ENCODE measurements at regions not wholly inside any gene's neighbourhood (a gene's known extent, or its start where the extent isn't known, plus 50 kb on each side); places are given as distances from the start of the nearest gene placed in this dataset.

DNA sequence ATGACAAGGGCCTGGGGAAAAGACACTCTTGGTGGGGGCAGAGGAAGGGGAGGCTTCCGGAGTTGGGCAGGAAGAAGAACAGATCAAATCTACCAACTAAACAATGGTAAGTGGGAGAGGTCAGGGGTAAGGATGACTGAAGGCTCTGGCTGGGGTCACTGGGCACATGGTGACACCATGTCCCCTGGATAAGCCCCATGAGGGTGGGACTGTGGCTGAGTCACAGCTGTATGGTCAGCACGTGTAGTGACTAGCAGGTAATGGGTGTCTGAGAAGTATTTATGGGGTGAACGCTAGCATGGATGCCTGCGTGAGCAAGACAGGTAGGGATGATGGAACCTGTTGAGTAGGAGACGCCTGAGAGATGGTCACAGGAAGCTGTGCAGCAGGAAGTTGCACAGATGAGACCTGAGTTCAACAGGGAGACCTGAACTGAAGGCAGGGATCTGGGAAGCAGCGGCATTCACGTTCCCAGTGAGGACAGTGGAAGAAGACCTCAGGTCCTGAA lies 64.5 kb upstream of the SNX9 start:
- H3K4me1 ChIP-seq (ENCODE audit: insufficient read depth, low read length), result peaks cover 32% of the 10 kb centered on the region
- no peak for FAIRE-seq

DNA sequence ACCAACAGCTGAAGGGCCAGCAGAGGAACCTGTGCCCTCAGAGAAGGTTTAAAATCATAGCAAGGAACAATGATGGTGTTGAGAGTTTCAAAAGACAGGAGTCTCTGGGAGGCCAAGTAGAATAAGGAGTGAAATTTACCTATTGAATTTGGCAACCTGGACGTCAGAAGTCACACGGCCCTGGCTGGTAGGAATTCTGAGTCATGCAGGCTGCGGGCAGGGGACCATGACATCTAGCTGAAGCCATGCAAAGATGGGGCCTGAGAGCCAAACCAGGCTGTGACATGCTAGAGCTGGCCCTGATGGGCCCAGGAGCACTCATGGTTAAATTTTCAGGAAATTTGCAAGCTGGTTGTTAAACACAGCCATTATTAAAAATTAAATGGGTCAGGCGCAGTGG lies 64.0 kb upstream of the SNX9 start:
- no peak overlapping the region for H3K4me2 ChIP-seq (ENCODE audit: low read length)
- Mint-ChIP-seq H3K27me3 (ENCODE audit: low read depth, unreplicated experiment) (peaks cover 2% of the 10 kb centered on the region), H3K36me3 (ENCODE audit: low read depth, unreplicated experiment) (no peaks in the 10 kb centered on the region), H3K4me1 (ENCODE audit: low read depth, unreplicated experiment) (peaks cover 45% of the 10 kb centered on the region), H3K4me3 (ENCODE audit: unreplicated experiment) (no peak overlapping the region), H3K9me3 (ENCODE audit: unreplicated experiment) (peaks cover 4% of the 10 kb centered on the region), H3K27ac (ENCODE audit: unreplicated experiment) (no peak overlapping the region)
- peaks cover 37% of the 10 kb centered on the region for H3K4me1 ChIP-seq (ENCODE audit: insufficient read depth, low read length)
- no peaks in the 10 kb centered on the region for H4K20me1 ChIP-seq (ENCODE audit: insufficient read depth, low read length)
- H3K4me3 ChIP-seq (ENCODE audit: insufficient read depth, low read depth, low read length), result no peak overlapping the region
- no peak overlapping the region for H3K9ac ChIP-seq (ENCODE audit: low read length)
- FAIRE-seq (no peak), DNase-seq (ENCODE audit: low read depth) (no peak)
- no peaks in the 10 kb centered on the region for H3K79me2 ChIP-seq (ENCODE audit: insufficient read depth, low read length)
- H3K36me3 ChIP-seq (ENCODE audit: insufficient read depth, low read length), result no peaks in the 10 kb centered on the region
- H2AFZ ChIP-seq (ENCODE audit: low read depth, low read length), result no peak overlapping the region
- no peaks in the 10 kb centered on the region for H3K9me3 ChIP-seq (ENCODE audit: insufficient read depth, low read depth, low read length)
- no peak overlapping the region for H3K27ac ChIP-seq (ENCODE audit: low read depth, low read length)
- TF ChIP-seq, protein P1, sequence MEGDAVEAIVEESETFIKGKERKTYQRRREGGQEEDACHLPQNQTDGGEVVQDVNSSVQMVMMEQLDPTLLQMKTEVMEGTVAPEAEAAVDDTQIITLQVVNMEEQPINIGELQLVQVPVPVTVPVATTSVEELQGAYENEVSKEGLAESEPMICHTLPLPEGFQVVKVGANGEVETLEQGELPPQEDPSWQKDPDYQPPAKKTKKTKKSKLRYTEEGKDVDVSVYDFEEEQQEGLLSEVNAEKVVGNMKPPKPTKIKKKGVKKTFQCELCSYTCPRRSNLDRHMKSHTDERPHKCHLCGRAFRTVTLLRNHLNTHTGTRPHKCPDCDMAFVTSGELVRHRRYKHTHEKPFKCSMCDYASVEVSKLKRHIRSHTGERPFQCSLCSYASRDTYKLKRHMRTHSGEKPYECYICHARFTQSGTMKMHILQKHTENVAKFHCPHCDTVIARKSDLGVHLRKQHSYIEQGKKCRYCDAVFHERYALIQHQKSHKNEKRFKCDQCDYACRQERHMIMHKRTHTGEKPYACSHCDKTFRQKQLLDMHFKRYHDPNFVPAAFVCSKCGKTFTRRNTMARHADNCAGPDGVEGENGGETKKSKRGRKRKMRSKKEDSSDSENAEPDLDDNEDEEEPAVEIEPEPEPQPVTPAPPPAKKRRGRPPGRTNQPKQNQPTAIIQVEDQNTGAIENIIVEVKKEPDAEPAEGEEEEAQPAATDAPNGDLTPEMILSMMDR (IDR thresholded peaks at IDR 0.05; ENCODE audit: insufficient read depth, low read depth, low read length), result no peak
- TF ChIP-seq EZH2 (IDR thresholded peaks at IDR 0.05; ENCODE audit: insufficient read depth, low read length), result no peak
- no peaks in the 10 kb centered on the region for H3K27me3 ChIP-seq (ENCODE audit: insufficient read depth, low read length)

More for the DNA sequence above, 64.5 kb upstream of the SNX9 start:
- no peak overlapping the region for H3K4me2 ChIP-seq (ENCODE audit: low read length)
- Mint-ChIP-seq H3K27ac (ENCODE audit: unreplicated experiment) (no peak overlapping the region), H3K4me3 (ENCODE audit: unreplicated experiment) (no peak overlapping the region), H3K36me3 (ENCODE audit: low read depth, unreplicated experiment) (no peaks in the 10 kb centered on the region), H3K4me1 (ENCODE audit: low read depth, unreplicated experiment) (peaks cover 41% of the 10 kb centered on the region), H3K9me3 (ENCODE audit: unreplicated experiment) (peaks cover 6% of the 10 kb centered on the region), H3K27me3 (ENCODE audit: low read depth, unreplicated experiment) (peaks cover 4% of the 10 kb centered on the region)
- no peak for TF ChIP-seq EZH2 (IDR thresholded peaks at IDR 0.05; ENCODE audit: insufficient read depth, low read length)
- TF ChIP-seq, protein P1 (IDR thresholded peaks at IDR 0.05; ENCODE audit: insufficient read depth, low read depth, low read length), result no peak
- no peak overlapping the region for H3K27ac ChIP-seq (ENCODE audit: low read depth, low read length)
- no peak for DNase-seq (ENCODE audit: low read depth)
- no peak overlapping the region for H3K4me3 ChIP-seq (ENCODE audit: insufficient read depth, low read depth, low read length)
- H3K36me3 ChIP-seq (ENCODE audit: insufficient read depth, low read length), result no peaks in the 10 kb centered on the region
- no peaks in the 10 kb centered on the region for H3K79me2 ChIP-seq (ENCODE audit: insufficient read depth, low read length)
- H2AFZ ChIP-seq (ENCODE audit: low read depth, low read length), result no peak overlapping the region
- no peaks in the 10 kb centered on the region for H4K20me1 ChIP-seq (ENCODE audit: insufficient read depth, low read length)
- no peak overlapping the region for H3K9ac ChIP-seq (ENCODE audit: low read length)
- H3K9me3 ChIP-seq (ENCODE audit: insufficient read depth, low read depth, low read length), result no peaks in the 10 kb centered on the region
- H3K27me3 ChIP-seq (ENCODE audit: insufficient read depth, low read length), result no peaks in the 10 kb centered on the region

DNA sequence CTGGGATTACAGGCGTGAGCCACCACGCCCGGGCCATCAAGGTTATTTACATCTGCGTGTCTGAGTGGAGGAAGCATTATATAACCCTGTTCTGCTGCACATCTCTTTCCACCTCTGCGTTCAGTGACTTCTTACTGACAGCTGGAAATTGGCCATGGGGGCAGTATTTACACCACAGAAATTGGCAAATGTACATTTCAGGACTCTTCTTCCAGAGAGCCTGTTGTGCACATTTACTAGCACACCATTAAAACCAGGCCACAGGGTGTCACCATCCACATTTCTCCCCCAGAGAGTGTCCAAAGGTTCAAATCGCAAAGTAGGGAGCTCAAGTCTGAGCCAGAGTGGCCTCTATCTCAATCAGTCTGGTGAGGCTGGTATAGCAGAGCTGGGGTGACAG lies 62.9 kb upstream of the SNX9 start:
- Histone ChIP-seq H3K27ac (ENCODE audit: low read depth, low read length) (peak overlapping the region; percentile 83), H3K27me3 (ENCODE audit: insufficient read depth, low read length) (no peaks in the 10 kb centered on the region), H3K9ac (ENCODE audit: low read length) (peak overlapping the region; percentile 58), H3K4me3 (ENCODE audit: insufficient read depth, low read depth, low read length) (no peak overlapping the region), H4K20me1 (ENCODE audit: insufficient read depth, low read length) (no peaks in the 10 kb centered on the region), H3K4me2 (ENCODE audit: low read length) (peak overlapping the region; percentile 81), H3K9me3 (ENCODE audit: insufficient read depth, low read depth, low read length) (no peaks in the 10 kb centered on the region), H3K4me1 (ENCODE audit: insufficient read depth, low read length) (peaks cover 44% of the 10 kb centered on the region), H3K79me2 (ENCODE audit: insufficient read depth, low read length) (no peaks in the 10 kb centered on the region), H3K36me3 (ENCODE audit: insufficient read depth, low read length) (no peaks in the 10 kb centered on the region), H2AFZ (ENCODE audit: low read depth, low read length) (no peak overlapping the region)
- TF ChIP-seq, protein P1 (IDR thresholded peaks at IDR 0.05; ENCODE audit: insufficient read depth, low read depth, low read length), result no peak
- TF ChIP-seq EZH2 (IDR thresholded peaks at IDR 0.05; ENCODE audit: insufficient read depth, low read length), result no peak
- H3K9me3 Mint-ChIP-seq (ENCODE audit: unreplicated experiment), result peaks cover 4% of the 10 kb centered on the region
- H3K4me1 Mint-ChIP-seq (ENCODE audit: low read depth, unreplicated experiment), result peaks cover 54% of the 10 kb centered on the region
- peaks cover 2% of the 10 kb centered on the region for H3K27me3 Mint-ChIP-seq (ENCODE audit: low read depth, unreplicated experiment)
- H3K27ac Mint-ChIP-seq (ENCODE audit: unreplicated experiment), result peak overlapping the region; percentile 19
- no peak for FAIRE-seq
- no peaks in the 10 kb centered on the region for H3K36me3 Mint-ChIP-seq (ENCODE audit: low read depth, unreplicated experiment)
- no peak overlapping the region for H3K4me3 Mint-ChIP-seq (ENCODE audit: unreplicated experiment)
- DNase-seq (ENCODE audit: low read depth), result no peak

All from astrocyte (in vitro differentiated cells and primary cell).